Loucy (cell line): ENCODE measurements at regions not wholly inside any gene's neighbourhood (a gene's known extent, or its start where the extent isn't known, plus 50 kb on each side); places are given as distances from the start of the nearest gene placed in this dataset.

Experiments used
- H2AFZ ChIP-seq: fragments of 200-600 bp; sonication (generic); 2 replicates; pipeline ENCODE4 v1.6.0; 2016; ENCODE audit warnings: antibody characterized with exemption, mild to moderate bottlenecking, low read length, moderate library complexity
- H3F3A ChIP-seq: fragments of 200-600 bp; 2 replicates; pipeline ENCODE4 v1.6.0; 2016; ENCODE audit warnings: antibody characterized with exemption, low read depth, mild to moderate bottlenecking
- H3K27me3 ChIP-seq: fragments of 200-600 bp; sonication (generic); 2 replicates; pipeline ENCODE4 v1.6.1; 2014; ENCODE audit warnings: low read length, mild to moderate bottlenecking; ENCODE audit not compliant: insufficient read depth, poor library complexity, severe bottlenecking
- H3K36me3 ChIP-seq: fragments of 200-600 bp; sonication (generic); 2 replicates; pipeline ENCODE4 v1.6.1; 2016; ENCODE audit warnings: low read length; ENCODE audit not compliant: insufficient read depth
- H3K4me1 ChIP-seq: fragments of 200-600 bp; sonication (generic); 2 replicates; pipeline ENCODE4 v1.5.1; 2014; ENCODE audit warnings: low read length, mild to moderate bottlenecking; ENCODE audit not compliant: insufficient read depth, poor library complexity, severe bottlenecking
- H3K4me2 ChIP-seq: fragments of 200-600 bp; sonication (generic); 2 replicates; pipeline ENCODE4 v1.6.0; 2014; ENCODE audit warnings: antibody characterized with exemption, low read length, low read depth, mild to moderate bottlenecking; ENCODE audit not compliant: poor library complexity, severe bottlenecking
- H3K4me3 ChIP-seq: fragments of 200-600 bp; sonication (generic); 2 replicates; pipeline ENCODE4 v1.5.1; 2014; ENCODE audit warnings: low read length, mild to moderate bottlenecking, mixed read lengths; ENCODE audit not compliant: poor library complexity, severe bottlenecking
- H3K79me2 ChIP-seq: fragments of 200-600 bp; sonication (generic); 2 replicates; pipeline ENCODE4 v1.6.1; 2014; ENCODE audit warnings: low read length; ENCODE audit not compliant: insufficient read depth
- H3K9ac ChIP-seq: fragments of 200-600 bp; sonication (generic); 2 replicates; pipeline ENCODE4 v1.6.0; 2014; ENCODE audit warnings: mild to moderate bottlenecking, low read depth, low read length, moderate library complexity; ENCODE audit not compliant: poor library complexity, severe bottlenecking
- H3K9me2 ChIP-seq: fragments of 200-600 bp; sonication (generic); replicated peaks from 2 replicates; pipeline ENCODE4 v1.6.1; 2016; ENCODE audit warnings: low read depth, low read length, mixed read lengths
- H3K9me3 ChIP-seq: fragments of 200-600 bp; sonication (generic); 2 replicates; pipeline ENCODE4 v1.6.1; 2014; ENCODE audit warnings: mild to moderate bottlenecking, antibody characterized with exemption, low read length, low read depth; ENCODE audit not compliant: insufficient read depth
- H4K20me1 ChIP-seq: fragments of 200-600 bp; sonication (generic); 2 replicates; pipeline ENCODE4 v1.6.0; 2014; ENCODE audit warnings: antibody characterized with exemption, low read length, mild to moderate bottlenecking; ENCODE audit not compliant: insufficient read depth, poor library complexity, severe bottlenecking
- EZH2phosphoT487 ChIP-seq: fragments of 200-600 bp; IDR thresholded peaks from 2 replicates; pipeline ENCODE4 v1.6.1; 2018; ENCODE audit warnings: antibody characterized with exemption, mild to moderate bottlenecking, moderate library complexity, borderline replicate concordance
- TF ChIP-seq, protein P1 (sequence below): fragments of 200-600 bp; sonication (generic); conservative IDR thresholded peaks from 2 replicates; pipeline ENCODE4 v1.5.1; 2014; ENCODE audit warnings: mild to moderate bottlenecking, antibody characterized with exemption, low read length

DNA sequence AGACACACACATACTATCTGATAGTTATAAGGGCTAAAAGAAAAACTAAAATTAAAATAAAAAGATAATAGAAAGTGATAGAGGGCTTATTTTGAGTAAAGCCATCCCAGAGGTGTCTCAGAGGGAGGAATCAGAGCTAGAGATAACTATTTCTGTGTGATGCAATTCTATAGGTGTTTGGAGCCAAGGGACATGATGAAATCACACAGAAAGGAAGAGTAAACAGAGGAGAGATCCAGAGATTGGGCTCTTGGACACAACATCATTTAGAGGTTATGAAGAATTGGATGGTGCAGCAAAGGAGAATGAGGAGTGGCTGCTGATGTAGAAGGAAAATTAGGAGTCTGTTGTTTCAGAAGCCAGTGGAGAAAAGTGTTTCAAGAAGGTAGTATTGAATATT, 393.5 kb downstream of the DIRAS2 start:
- no peaks in the 10 kb centered on the region for H3K79me2 ChIP-seq
- no peaks in the 10 kb centered on the region for H3K27me3 ChIP-seq
- H3K4me1 ChIP-seq, result no peaks in the 10 kb centered on the region
- H3K4me2 ChIP-seq, result no peak overlapping the region
- H3K9ac ChIP-seq, result no peak overlapping the region
- H2AFZ ChIP-seq, result no peak overlapping the region
- no peaks in the 10 kb centered on the region for H3F3A ChIP-seq
- no peak overlapping the region for H3K4me3 ChIP-seq
- no peaks in the 10 kb centered on the region for H3K36me3 ChIP-seq
- no peaks in the 10 kb centered on the region for H4K20me1 ChIP-seq
- no peaks in the 10 kb centered on the region for H3K9me3 ChIP-seq
- H3K9me2 ChIP-seq, result no peaks in the 10 kb centered on the region
- TF ChIP-seq EZH2phosphoT487, result no peak
- TF ChIP-seq, protein P1, sequence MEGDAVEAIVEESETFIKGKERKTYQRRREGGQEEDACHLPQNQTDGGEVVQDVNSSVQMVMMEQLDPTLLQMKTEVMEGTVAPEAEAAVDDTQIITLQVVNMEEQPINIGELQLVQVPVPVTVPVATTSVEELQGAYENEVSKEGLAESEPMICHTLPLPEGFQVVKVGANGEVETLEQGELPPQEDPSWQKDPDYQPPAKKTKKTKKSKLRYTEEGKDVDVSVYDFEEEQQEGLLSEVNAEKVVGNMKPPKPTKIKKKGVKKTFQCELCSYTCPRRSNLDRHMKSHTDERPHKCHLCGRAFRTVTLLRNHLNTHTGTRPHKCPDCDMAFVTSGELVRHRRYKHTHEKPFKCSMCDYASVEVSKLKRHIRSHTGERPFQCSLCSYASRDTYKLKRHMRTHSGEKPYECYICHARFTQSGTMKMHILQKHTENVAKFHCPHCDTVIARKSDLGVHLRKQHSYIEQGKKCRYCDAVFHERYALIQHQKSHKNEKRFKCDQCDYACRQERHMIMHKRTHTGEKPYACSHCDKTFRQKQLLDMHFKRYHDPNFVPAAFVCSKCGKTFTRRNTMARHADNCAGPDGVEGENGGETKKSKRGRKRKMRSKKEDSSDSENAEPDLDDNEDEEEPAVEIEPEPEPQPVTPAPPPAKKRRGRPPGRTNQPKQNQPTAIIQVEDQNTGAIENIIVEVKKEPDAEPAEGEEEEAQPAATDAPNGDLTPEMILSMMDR, result no peak

DNA sequence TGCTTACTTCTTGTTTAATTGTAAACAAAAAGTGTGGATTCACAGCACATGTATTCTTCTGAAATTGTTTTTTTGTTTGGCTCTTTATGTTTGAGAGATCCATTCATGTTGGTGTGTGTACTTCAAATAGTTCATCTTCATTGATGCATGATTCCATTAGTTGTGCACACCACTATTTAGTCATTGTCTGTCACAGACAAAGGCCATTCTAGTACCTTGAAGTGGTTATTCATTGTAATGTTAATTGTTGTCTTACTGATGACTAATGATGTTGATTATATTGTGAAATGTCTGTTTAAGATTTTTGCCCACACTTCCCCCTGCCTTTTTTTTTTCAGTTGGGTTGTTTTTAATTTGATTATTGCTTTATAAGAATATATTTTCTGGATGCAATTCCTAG, 391.3 kb downstream of the DIRAS2 start:
- Histone ChIP-seq H3K36me3 (no peaks in the 10 kb centered on the region), H3K79me2 (no peaks in the 10 kb centered on the region), H3K9me2 (no peaks in the 10 kb centered on the region), H3K9ac (no peak overlapping the region), H4K20me1 (no peaks in the 10 kb centered on the region), H3K27me3 (no peaks in the 10 kb centered on the region), H3K4me1 (no peaks in the 10 kb centered on the region), H3K4me3 (no peak overlapping the region), H3K9me3 (no peaks in the 10 kb centered on the region), H3F3A (no peaks in the 10 kb centered on the region), H2AFZ (no peak overlapping the region), H3K4me2 (no peak overlapping the region)
- TF ChIP-seq EZH2phosphoT487, result no peak
- TF ChIP-seq, protein P1, result no peak

DNA sequence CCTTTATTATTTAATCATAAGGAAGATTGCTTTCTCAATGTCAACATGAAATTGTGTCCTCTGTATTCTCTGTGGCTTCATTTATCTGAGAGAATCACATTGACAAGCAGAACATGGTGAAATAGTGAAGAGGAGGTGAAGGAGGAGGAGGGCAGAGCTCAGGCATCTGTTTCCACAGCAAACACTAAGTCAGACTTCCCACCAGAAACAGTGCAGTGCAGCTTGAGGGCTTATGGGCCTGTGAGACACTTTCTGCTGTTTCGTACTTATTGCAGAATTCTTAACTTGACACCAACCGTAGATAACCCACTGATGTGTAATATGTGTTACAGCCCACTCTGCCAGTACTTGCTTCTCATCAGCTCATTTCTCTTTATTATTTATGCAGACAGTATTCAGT, 386.3 kb downstream of the DIRAS2 start:
- Histone ChIP-seq H3K9me2 (no peaks in the 10 kb centered on the region), H3K79me2 (no peaks in the 10 kb centered on the region), H2AFZ (no peak overlapping the region), H3K36me3 (no peaks in the 10 kb centered on the region), H3K4me3 (no peak overlapping the region), H3K4me1 (no peaks in the 10 kb centered on the region), H3K9ac (no peak overlapping the region), H3K9me3 (no peaks in the 10 kb centered on the region), H3K4me2 (no peak overlapping the region), H3K27me3 (no peaks in the 10 kb centered on the region), H3F3A (no peaks in the 10 kb centered on the region), H4K20me1 (no peaks in the 10 kb centered on the region)
- no peak for TF ChIP-seq EZH2phosphoT487
- TF ChIP-seq, protein P1, result no peak
